Hepatic stellate cell (primary cell): ENCODE measurements at regions not wholly inside any gene's neighbourhood (a gene's known extent, or its start where the extent isn't known, plus 50 kb on each side); places are given as distances from the start of the nearest gene placed in this dataset.
"Not testable (repeated sequence)": the region's sequence is repeated elsewhere in the genome, so short reads cannot be mapped to it uniquely, and the experiment has no call there.

ENCODE experiments used
- DNase-seq: peaks from one replicate; pipeline ENCODE4 v3.0.0; 2011; ENCODE audit warnings: low spot score

DNA sequence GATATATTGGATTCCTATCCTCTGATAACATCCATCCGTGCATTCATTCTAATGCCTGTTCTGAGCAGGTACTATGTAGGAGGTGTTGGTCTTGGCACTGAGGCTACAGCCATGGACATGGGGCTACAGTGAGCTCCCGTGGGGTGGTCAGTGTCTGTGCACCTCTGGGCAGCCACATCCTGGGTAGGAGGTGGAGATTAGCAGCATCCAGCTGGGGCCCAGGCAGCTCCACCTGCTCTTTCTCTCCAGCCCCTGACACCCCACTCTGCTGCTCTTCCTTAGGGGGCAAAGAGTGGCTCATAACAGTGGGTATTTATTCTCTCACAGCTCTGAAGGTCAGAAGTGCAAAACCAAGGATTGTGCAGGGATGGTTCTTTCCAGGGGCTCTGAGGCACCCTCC, 292.0 kb upstream of the SFSWAP start:
- no peak for DNase-seq

GRCh38 chr12:131420867-131421447, 289.9 kb upstream of the SFSWAP start:
- DNase-seq = no peak

GRCh38 chr12:131421509-131422186, 289.2 kb upstream of the SFSWAP start:
- DNase-seq = no peak

GRCh38 chr12:131422187-131422520, 288.7 kb upstream of the SFSWAP start:
- DNase-seq = no peak

DNA sequence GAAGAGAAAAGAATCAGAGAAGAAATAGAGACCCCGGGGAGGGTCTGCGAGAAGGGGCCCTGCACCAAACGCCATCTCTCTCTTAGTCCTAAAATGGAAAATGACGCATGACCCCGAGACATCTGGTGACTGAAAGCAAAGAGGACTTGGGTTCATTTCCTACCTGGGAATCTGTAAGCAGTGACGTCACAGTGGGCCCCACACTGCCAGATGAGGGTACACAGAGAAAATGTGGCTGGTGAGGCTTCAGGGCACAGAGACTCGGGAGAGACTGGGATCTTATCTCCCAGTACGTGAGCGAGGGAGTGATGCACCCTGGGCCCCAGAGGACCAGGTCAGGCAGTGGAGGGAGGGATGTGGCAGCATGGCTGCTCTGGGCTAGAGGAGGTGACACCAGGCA, 288.1 kb upstream of the SFSWAP start:
- no peak for DNase-seq

DNA sequence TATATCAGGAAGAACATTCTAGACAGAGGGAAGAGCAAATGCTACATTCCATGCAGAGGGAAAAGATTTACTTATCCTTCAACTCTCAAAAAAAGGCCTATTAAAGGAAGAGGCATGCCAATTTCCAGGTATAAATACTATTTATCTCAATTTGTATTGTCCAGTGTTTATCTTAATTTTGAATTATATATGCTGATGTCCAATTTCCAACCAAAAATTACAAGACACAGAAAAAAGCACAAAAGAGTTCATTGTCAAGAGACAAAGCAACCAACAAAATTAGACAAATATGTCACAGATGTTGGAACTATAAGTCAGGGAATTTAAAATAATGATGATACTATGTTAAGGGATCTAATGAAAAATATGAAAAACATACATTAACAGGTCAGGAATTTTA, 286.6 kb upstream of the SFSWAP start:
- DNase-seq = no peak

- DNase-seq = no peak
Observed at GRCh38 chr12:131425112-131426075, 285.5 kb upstream of the SFSWAP start.

- DNase-seq = no peak
Observed at GRCh38 chr12:131428091-131428685, 282.7 kb upstream of the SFSWAP start.

- not testable (repeated sequence) for DNase-seq
Observed at GRCh38 chr12:131429221-131429620, 281.7 kb upstream of the SFSWAP start.

DNA sequence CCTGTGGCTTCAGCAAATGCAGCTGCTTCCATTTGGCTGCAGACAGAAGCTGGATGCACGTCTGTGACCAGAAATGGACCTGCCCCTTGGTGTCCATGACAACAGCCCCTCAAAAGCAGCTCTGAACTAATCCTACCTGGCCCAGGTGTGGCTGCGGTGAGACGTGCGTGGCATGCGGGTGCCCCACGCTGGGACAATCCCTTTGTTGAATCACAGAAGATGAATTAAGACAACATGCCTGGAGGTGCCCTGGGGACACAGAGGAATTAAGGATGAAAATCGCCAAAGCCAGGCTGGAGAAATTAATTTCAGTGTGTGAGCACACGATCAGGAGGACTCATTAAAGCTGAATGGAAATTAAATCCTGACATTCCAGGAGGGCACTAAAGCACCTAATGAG, 281.2 kb upstream of the SFSWAP start:
- DNase-seq = not testable (repeated sequence)

GRCh38 chr12:131430158-131430742, 280.6 kb upstream of the SFSWAP start:
- no peak for DNase-seq

GRCh38 chr12:131431126-131431655, 279.7 kb upstream of the SFSWAP start:
- DNase-seq = not testable (repeated sequence)

- no peak for DNase-seq
Observed at GRCh38 chr12:131432532-131433260, 278.2 kb upstream of the SFSWAP start.

DNA sequence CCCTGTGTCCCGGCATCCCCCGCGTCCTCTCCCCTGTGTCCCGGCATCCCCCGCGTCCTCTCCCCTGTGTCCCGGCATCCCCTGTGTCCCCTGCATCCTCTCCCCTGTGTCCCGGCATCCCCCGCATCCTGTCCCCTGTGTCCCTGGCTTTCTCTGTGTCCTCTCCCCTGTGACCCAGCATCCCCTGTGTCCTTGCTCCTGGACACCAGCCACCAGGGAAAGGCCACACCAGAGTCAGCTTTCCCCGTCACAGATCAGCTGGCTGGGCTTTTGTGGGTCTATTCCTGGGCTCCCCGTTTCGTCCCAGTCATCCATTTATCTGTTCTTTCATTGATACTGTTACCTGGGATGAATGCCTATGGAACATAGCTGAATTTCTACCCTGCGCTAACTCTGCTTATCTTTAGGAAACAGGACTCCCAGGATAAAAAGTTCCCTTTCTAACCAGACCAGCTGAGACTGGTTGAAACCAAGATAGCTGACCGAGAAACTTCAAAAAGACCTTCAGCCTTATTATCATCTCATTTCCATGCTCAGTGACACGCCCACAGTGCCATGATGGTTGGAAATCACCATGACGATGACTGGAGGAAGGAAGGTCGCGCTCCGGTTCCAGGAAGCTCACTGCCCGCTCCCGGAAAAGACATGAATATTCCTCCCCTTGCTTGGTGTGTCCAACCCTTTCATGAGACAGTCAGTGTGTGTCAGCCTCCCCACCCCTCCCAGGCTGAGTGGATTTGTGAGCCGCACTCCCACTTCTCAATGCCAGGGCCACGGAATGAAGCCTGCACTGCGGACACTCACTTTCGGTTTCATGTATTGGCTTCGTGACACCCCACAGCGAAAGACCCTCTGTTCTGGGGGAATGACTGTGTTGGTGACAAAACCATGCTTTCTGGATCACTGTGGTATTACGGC, 276.4 kb upstream of the SFSWAP start:
- no peak for DNase-seq

DNA sequence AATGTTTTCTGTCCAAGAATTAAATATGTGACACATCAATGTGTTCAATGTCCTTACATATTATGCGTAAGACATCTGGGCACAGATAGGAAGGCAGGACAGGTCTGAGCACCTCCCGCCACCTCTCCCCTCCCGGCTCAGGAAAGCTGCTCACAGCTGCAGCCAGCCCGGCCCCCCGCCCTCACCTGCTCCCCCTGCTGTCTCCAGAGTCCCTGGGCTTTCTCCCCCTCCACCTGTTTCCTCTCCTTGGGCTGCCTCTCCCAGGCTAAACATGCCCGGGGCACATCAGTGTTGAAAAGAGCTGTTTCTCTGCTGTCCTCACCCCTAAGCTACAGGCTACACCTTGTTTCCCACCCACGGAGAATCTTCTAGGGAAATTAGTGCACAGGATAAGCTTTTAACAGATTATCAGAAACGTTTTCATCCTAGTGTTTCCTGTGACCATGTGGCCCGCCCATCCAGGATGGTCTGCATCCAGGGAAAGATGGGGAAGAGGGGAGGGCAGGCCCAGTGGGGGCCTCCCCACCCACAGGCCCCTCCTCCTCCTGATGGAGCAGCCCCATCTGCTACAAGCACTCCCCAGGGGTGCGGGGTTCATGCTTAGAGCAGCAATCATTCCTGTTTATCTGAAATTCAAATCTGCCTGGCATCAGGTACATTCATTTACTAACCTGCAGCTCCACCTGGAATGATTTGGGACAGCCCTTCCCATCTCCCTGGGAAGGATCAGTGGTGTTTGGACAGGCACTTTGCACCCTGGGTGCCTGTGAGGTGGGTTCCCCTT, 273.8 kb upstream of the SFSWAP start:
- DNase-seq = no peak

DNA sequence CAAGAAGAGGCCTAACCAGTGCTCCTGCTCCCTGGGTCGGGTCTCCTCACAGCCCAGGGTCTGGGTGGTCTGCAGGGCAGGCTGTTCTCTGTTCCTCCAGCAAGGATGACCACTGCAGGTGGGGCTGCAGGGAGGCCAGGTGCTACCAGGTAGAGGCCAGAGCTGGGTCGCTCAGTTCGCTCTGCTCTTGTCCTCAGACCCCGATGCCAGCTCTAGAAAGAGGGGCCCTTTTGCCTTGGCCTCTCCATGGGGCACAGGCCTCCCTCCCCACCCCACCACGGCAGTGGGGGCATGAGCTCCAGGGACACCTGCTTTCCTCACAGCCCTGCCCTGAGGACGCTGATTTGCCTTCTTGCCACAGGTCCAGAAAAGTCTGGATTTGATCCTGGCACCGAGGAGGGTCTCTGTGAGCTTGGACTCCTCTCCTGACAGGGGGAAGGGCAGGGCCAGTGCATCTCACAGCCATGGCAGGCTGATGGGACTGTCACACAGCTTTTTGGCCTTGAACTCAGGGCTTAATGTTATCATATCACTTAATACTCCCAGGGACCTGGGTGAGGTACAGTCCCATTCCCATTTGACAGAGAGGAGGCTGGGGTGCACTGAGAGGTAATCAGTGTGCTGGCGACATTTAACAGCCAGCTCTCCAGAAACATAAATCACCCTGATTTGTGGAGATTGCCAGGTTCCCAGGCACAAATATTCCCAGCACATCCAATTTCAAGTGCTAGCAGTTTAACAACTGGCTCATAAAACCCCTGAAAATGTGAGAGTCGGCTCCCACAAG, 273.0 kb upstream of the SFSWAP start:
- no peak for DNase-seq

DNA sequence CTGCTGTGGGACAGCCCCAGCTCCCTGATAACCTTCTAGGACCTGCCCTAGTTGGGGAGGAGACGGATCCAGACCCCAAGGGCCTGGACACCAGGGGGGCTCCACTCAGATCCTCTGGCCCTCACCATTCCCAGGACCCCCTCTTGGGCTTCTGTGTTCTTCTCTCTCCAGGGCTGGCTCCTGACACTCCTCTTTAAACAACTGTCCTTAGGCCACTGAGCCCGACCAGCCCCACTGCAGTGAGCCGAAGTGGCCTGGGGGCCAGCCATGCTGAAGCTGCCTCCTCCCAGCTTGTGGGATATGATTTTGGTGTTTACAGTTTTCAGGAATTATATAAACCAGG, 272.4 kb upstream of the SFSWAP start:
- not testable (repeated sequence) for DNase-seq

GRCh38 chr12:131438881-131439280, 272.0 kb upstream of the SFSWAP start:
- DNase-seq = no peak

GRCh38 chr12:131439752-131440151, 271.1 kb upstream of the SFSWAP start:
- DNase-seq = not testable (repeated sequence)
